ENCODE measurements at regions not wholly inside any gene's neighbourhood (a gene's known extent, or its start where the extent isn't known, plus 50 kb on each side); places are given as distances from the start of the nearest gene placed in this dataset.

DNA sequence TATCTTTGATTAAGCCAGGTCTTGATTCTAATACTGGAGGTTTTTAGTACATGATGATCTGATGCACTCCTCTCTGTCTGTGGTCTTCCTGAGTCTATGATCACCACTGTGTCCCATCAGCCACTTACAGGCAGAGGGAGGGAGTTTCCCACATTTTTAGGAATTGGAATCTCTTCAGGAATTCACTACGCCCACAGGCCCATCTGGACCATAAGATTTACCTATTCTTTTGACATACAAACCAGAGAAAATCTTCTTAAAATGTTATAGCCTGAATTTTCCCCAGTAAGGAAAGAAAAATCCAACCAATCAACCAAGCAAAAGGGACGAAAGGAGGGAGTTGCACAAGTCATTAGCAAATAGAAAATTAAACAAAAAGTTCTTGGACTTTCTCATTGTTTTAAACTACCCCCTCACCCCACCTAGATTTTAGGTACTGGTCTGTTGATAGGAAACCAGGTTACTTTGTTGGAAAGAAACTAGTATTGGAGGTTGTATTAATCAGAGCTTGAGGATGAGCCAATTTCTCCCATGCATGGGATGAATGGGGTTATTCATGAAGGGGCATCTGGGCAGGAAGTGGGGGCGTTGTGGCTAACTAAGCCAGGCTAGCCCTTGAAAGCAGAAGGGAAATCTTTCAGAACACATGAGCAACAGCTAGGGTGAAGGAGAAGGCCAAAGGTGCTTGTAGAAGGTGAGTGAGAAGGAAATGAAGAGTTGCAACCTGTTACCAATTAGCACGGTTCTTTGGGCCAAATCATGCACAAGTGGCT is 328.2 kb upstream of the MEX3C start:
- Histone ChIP-seq H4K20me1 (ENCODE audit: control insufficient read depth, extremely low read depth, insufficient read depth, low read length) (no peaks in the 10 kb centered on the region), H3K36me3 (ENCODE audit: control insufficient read depth, insufficient read depth, low read length) (no peaks in the 10 kb centered on the region), H3K27ac (ENCODE audit: insufficient read depth, low read length) (no peak overlapping the region), H3K4me1 (ENCODE audit: control insufficient read depth, extremely low read depth, insufficient read depth, low read length) (no peaks in the 10 kb centered on the region), H3K9me3 (ENCODE audit: control insufficient read depth, insufficient read depth, low read depth, low read length) (no peaks in the 10 kb centered on the region), H2AFZ (ENCODE audit: low read length) (no peak overlapping the region), H3K9ac (ENCODE audit: insufficient read depth, low read length) (no peak overlapping the region), H3K79me2 (ENCODE audit: control insufficient read depth, insufficient read depth, low read length) (no peaks in the 10 kb centered on the region), H3K4me2 (ENCODE audit: extremely low read depth, insufficient read depth, low read length) (no peak overlapping the region), H3K4me3 (replicated peaks in 1 of 4; ENCODE audit: control extremely low read depth in 1 of 4, insufficient read depth in 1 of 4, low read depth in 3 of 4, low read length in 4 of 4) (no peak overlapping the region), H3K27me3 (ENCODE audit: control insufficient read depth, insufficient read depth, low read length) (no peaks in the 10 kb centered on the region)
- TF ChIP-seq, protein P1, sequence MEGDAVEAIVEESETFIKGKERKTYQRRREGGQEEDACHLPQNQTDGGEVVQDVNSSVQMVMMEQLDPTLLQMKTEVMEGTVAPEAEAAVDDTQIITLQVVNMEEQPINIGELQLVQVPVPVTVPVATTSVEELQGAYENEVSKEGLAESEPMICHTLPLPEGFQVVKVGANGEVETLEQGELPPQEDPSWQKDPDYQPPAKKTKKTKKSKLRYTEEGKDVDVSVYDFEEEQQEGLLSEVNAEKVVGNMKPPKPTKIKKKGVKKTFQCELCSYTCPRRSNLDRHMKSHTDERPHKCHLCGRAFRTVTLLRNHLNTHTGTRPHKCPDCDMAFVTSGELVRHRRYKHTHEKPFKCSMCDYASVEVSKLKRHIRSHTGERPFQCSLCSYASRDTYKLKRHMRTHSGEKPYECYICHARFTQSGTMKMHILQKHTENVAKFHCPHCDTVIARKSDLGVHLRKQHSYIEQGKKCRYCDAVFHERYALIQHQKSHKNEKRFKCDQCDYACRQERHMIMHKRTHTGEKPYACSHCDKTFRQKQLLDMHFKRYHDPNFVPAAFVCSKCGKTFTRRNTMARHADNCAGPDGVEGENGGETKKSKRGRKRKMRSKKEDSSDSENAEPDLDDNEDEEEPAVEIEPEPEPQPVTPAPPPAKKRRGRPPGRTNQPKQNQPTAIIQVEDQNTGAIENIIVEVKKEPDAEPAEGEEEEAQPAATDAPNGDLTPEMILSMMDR (conservative IDR thresholded peaks at IDR 0.05 in 1 of 2, IDR thresholded peaks at IDR 0.05 in 1 of 2; ENCODE audit: low read depth in 1 of 2, low read length in 2 of 2) = no peak
- TF ChIP-seq EZH2 (IDR thresholded peaks at IDR 0.05; ENCODE audit: low read length, missing control alignments) = no peak
- DNase-seq (ENCODE audit: low read depth in 2 of 2) = no peak

DNA sequence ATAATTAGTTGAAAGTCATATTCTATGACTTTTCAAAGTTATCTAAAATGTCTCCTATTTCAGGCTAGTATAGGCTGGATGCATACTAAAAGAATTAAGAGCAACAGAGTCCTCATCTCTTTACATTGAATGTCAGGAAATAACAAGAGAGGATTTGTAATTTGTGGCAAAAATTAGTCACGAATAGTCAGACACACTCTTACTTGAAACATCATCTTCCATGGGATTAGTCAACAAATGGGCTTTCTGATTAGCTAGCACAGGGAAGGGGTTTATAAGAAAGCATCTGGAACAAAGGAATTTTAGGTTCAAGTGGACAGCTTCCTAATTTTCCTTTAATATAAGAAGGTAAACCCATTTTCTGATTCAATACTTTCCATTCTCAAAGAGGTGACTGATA is 330.3 kb upstream of the MEX3C start:
- H3K79me2 ChIP-seq (ENCODE audit: control insufficient read depth, insufficient read depth, low read length) = no peaks in the 10 kb centered on the region
- TF ChIP-seq, protein P1 (conservative IDR thresholded peaks at IDR 0.05 in 1 of 2, IDR thresholded peaks at IDR 0.05 in 1 of 2; ENCODE audit: low read depth in 1 of 2, low read length in 2 of 2) = no peak
- TF ChIP-seq EZH2 (IDR thresholded peaks at IDR 0.05; ENCODE audit: low read length, missing control alignments) = no peak
- no peaks in the 10 kb centered on the region for H3K36me3 ChIP-seq (ENCODE audit: control insufficient read depth, insufficient read depth, low read length)
- H3K9me3 ChIP-seq (ENCODE audit: control insufficient read depth, insufficient read depth, low read depth, low read length) = no peaks in the 10 kb centered on the region
- H3K4me3 ChIP-seq (replicated peaks in 1 of 4; ENCODE audit: control extremely low read depth in 1 of 4, insufficient read depth in 1 of 4, low read depth in 3 of 4, low read length in 4 of 4) = no peak overlapping the region
- H3K9ac ChIP-seq (ENCODE audit: insufficient read depth, low read length) = no peak overlapping the region
- H2AFZ ChIP-seq (ENCODE audit: low read length) = no peak overlapping the region
- no peak overlapping the region for H3K27ac ChIP-seq (ENCODE audit: insufficient read depth, low read length)
- no peak overlapping the region for H3K4me2 ChIP-seq (ENCODE audit: extremely low read depth, insufficient read depth, low read length)
- H4K20me1 ChIP-seq (ENCODE audit: control insufficient read depth, extremely low read depth, insufficient read depth, low read length) = no peaks in the 10 kb centered on the region
- H3K27me3 ChIP-seq (ENCODE audit: control insufficient read depth, insufficient read depth, low read length) = no peaks in the 10 kb centered on the region
- no peaks in the 10 kb centered on the region for H3K4me1 ChIP-seq (ENCODE audit: control insufficient read depth, extremely low read depth, insufficient read depth, low read length)
- DNase-seq (ENCODE audit: low read depth in 2 of 2) = no peak

GRCh38 chr18:51531501-51531900 is 334.0 kb upstream of the MEX3C start:
- H2AFZ ChIP-seq (ENCODE audit: low read length) = no peak overlapping the region
- no peak for DNase-seq (ENCODE audit: low read depth in 2 of 2)
- no peaks in the 10 kb centered on the region for H3K27me3 ChIP-seq (ENCODE audit: control insufficient read depth, insufficient read depth, low read length)
- no peaks in the 10 kb centered on the region for H3K4me1 ChIP-seq (ENCODE audit: control insufficient read depth, extremely low read depth, insufficient read depth, low read length)
- H3K4me2 ChIP-seq (ENCODE audit: extremely low read depth, insufficient read depth, low read length) = no peak overlapping the region
- H3K79me2 ChIP-seq (ENCODE audit: control insufficient read depth, insufficient read depth, low read length) = no peaks in the 10 kb centered on the region
- TF ChIP-seq, protein P1 (conservative IDR thresholded peaks at IDR 0.05 in 1 of 2, IDR thresholded peaks at IDR 0.05 in 1 of 2; ENCODE audit: low read depth in 1 of 2, low read length in 2 of 2) = no peak
- TF ChIP-seq EZH2 (IDR thresholded peaks at IDR 0.05; ENCODE audit: low read length, missing control alignments) = no peak
- H3K9me3 ChIP-seq (ENCODE audit: control insufficient read depth, insufficient read depth, low read depth, low read length) = no peaks in the 10 kb centered on the region
- H4K20me1 ChIP-seq (ENCODE audit: control insufficient read depth, extremely low read depth, insufficient read depth, low read length) = no peaks in the 10 kb centered on the region
- no peaks in the 10 kb centered on the region for H3K36me3 ChIP-seq (ENCODE audit: control insufficient read depth, insufficient read depth, low read length)
- no peak overlapping the region for H3K4me3 ChIP-seq (replicated peaks in 1 of 4; ENCODE audit: control extremely low read depth in 1 of 4, insufficient read depth in 1 of 4, low read depth in 3 of 4, low read length in 4 of 4)
- no peak overlapping the region for H3K27ac ChIP-seq (ENCODE audit: insufficient read depth, low read length)
- no peak overlapping the region for H3K9ac ChIP-seq (ENCODE audit: insufficient read depth, low read length)

Measured in fibroblast of lung (primary cell).